Panc1 (cell line): ENCODE measurements at regions not wholly inside any gene's neighbourhood (a gene's known extent, or its start where the extent isn't known, plus 50 kb on each side); places are given as distances from the start of the nearest gene placed in this dataset.

Experiments used
- ATAC-seq: fragments of 200-7000 bp; cut with Tn5 transposase; 2 replicates; pipeline ENCODE4 v1.9.1; 2020; ENCODE audit warnings: mild to moderate bottlenecking, moderate library complexity
- BruUV-seq: library from RNA; stranded (reverse); fragments of 400-500 nt; replicated peaks from 2 replicates; lab custom pipeline; 2021; lab: Mats Ljungman, UMichigan
- CTCF ChIA-PET: fragments of 300-600 bp; sonication (Branson Sonifier 250); formaldehyde crosslinking; loops from one replicate; lab custom pipeline; 2022; ENCODE audit warnings: antibody characterized with exemption; lab: Charles Lee
- POLR2A ChIA-PET: fragments of 300-600 bp; sonication (Branson Sonifier 250); formaldehyde crosslinking; loops from one replicate; lab custom pipeline; 2022; ENCODE audit warnings: antibody characterized with exemption; lab: Charles Lee
- DNase-seq: peaks from one replicate; pipeline ENCODE4 v3.0.0-alpha.2; 2010; ENCODE audit warnings: low read depth, low spot score
- H3K27ac ChIP-seq: 2 replicates; pipeline ENCODE4 v1.5.1; 2011; ENCODE audit warnings: mild to moderate bottlenecking, low read length, inconsistent platforms
- H3K27me3 ChIP-seq: fragments of 200-500 bp; sonication (Bioruptor generic); 2 replicates; pipeline ENCODE4 v1.6.0; 2014; ENCODE audit warnings: low read length, inconsistent platforms; ENCODE audit not compliant: control insufficient read depth, insufficient read depth
- H3K36me3 ChIP-seq: fragments of 200-500 bp; sonication (Bioruptor generic); 2 replicates; pipeline ENCODE4 v1.5.1; 2014; ENCODE audit warnings: inconsistent platforms, mild to moderate bottlenecking, low read length, moderate library complexity; ENCODE audit not compliant: control insufficient read depth, insufficient read depth
- H3K4me1 ChIP-seq: 2 replicates; pipeline ENCODE4 v1.5.1; 2011; ENCODE audit warnings: inconsistent platforms, mild to moderate bottlenecking, low read length, moderate library complexity; ENCODE audit not compliant: control insufficient read depth, insufficient read depth
- H3K4me3 ChIP-seq, 2 experiments: 2 replicates each; pipeline ENCODE4 v1.5.1; 2011 to 2012; ENCODE audit warnings: low read depth in 2 of 2, low read length in 2 of 2, mild to moderate bottlenecking in 2 of 2, inconsistent platforms in 1 of 2, moderate library complexity in 1 of 2
- H3K9me3 ChIP-seq: fragments of 200-500 bp; sonication (Bioruptor generic); 2 replicates; pipeline ENCODE4 v1.5.1; 2014; ENCODE audit warnings: low read depth, mild to moderate bottlenecking, inconsistent platforms, low read length, moderate library complexity; ENCODE audit not compliant: control insufficient read depth, insufficient read depth
- CTCF ChIP-seq: fragments of 450-650 bp; IDR thresholded peaks from 2 replicates; pipeline ENCODE4 v1.5.1; 2017; ENCODE audit warnings: mild to moderate bottlenecking
- POLR2AphosphoS5 ChIP-seq: IDR thresholded peaks from 2 replicates; pipeline ENCODE4 v1.6.1; 2012; ENCODE audit warnings: mild to moderate bottlenecking, low read depth, low read length, moderate library complexity
- REST ChIP-seq, 2 experiments: IDR thresholded peaks; 2 replicates each; pipeline ENCODE4 v1.6.1; 2011 to 2012; ENCODE audit warnings: low read depth in 2 of 2, control low read depth in 1 of 2, low read length in 1 of 2, mild to moderate bottlenecking in 1 of 2, moderate library complexity in 1 of 2; ENCODE audit not compliant: insufficient read depth in 1 of 2
- SIN3A ChIP-seq: IDR thresholded peaks from 2 replicates; pipeline ENCODE4 v1.6.1; 2012; ENCODE audit warnings: low read depth, mild to moderate bottlenecking, low read length, moderate library complexity, borderline replicate concordance; ENCODE audit not compliant: insufficient read depth
- TCF7L2 ChIP-seq: IDR thresholded peaks from 2 replicates; pipeline ENCODE4 v1.6.1; 2011; ENCODE audit warnings: mild to moderate bottlenecking, low read depth, low read length, inconsistent platforms
- in situ Hi-C: cut with HindIII; loops from 2 replicates; pipeline ENCODE4 v1.10.0; 2016; ENCODE audit warnings: low sequenced_read_pairs, low pct_unique_long_range_greater_than_20kb
- intact Hi-C: fragments of 100-400 bp; cut with micrococcal nuclease; formaldehyde crosslinking; loops from one replicate; pipeline ENCODE4 v1.10.0; 2022; ENCODE audit not compliant: unreplicated experiment

GRCh38 chr2:18911416-18911815 is 322.0 kb upstream of the NT5C1B start:
- Histone ChIP-seq H3K27me3 (no peaks in the 10 kb centered on the region), H3K4me1 (no peaks in the 10 kb centered on the region), H3K4me3 (no peak overlapping the region), H3K36me3 (no peaks in the 10 kb centered on the region), H3K27ac (no peak overlapping the region), H3K9me3 (no peaks in the 10 kb centered on the region)
- BruUV-seq: no TSS peak
- TF ChIP-seq POLR2AphosphoS5 (no peak), SIN3A (no peak), REST (IDR thresholded peaks at IDR 0.05; ENCODE audit: insufficient read depth in 1 of 2, low read depth in 2 of 2, low read length in 1 of 2) (no peak), CTCF (no peak), TCF7L2 (no peak)
- DNase-seq: no peak
- ChIA-PET CTCF (no interaction called here), POLR2A (no interaction called here)
- intact Hi-C loops: no loop called here
- no peak for ATAC-seq
- in situ Hi-C loops: no loop called here

- ATAC-seq (no peak), DNase-seq (no peak)
- CTCF ChIA-PET: no interaction called here
- TF ChIP-seq POLR2AphosphoS5: no peak
- no peak for TF ChIP-seq SIN3A
- no peak for TF ChIP-seq TCF7L2
- TF ChIP-seq REST (IDR thresholded peaks at IDR 0.05; ENCODE audit: insufficient read depth in 1 of 2, low read depth in 2 of 2, low read length in 1 of 2): no peak
- TF ChIP-seq CTCF: no peak
- no peaks in the 10 kb centered on the region for H3K27me3 ChIP-seq
- intact Hi-C loops (no loop called here), in situ Hi-C loops (no loop called here)
- no TSS peak for BruUV-seq
- no peaks in the 10 kb centered on the region for H3K9me3 ChIP-seq
- H3K4me1 ChIP-seq: no peaks in the 10 kb centered on the region
- POLR2A ChIA-PET: no interaction called here
- H3K4me3 ChIP-seq: no peak overlapping the region
- no peaks in the 10 kb centered on the region for H3K36me3 ChIP-seq
- H3K27ac ChIP-seq: no peak overlapping the region
Observed at GRCh38 chr2:18910843-18911242, 321.5 kb upstream of the NT5C1B start.
